SK-N-SH (cell line): ENCODE measurements at regions not wholly inside any gene's neighbourhood (a gene's known extent, or its start where the extent isn't known, plus 50 kb on each side); places are given as distances from the start of the nearest gene placed in this dataset.

Experiments
- EP300 ChIP-seq, 2 experiments: IDR thresholded peaks; 2 replicates each; pipeline versions ENCODE4 v1.4.0 to v1.6.1; 2012; ENCODE audit warnings: borderline replicate concordance in 1 of 2, low read depth in 1 of 2, low read length in 1 of 2
- GABPA ChIP-seq: IDR thresholded peaks from 2 replicates; pipeline ENCODE4 v1.4.0; 2012; ENCODE audit warnings: low read depth, mild to moderate bottlenecking
- MAX ChIP-seq: IDR thresholded peaks from 2 replicates; pipeline ENCODE4 v1.4.0; 2012; ENCODE audit warnings: low read depth
- MXI1 ChIP-seq: IDR thresholded peaks from 2 replicates; pipeline ENCODE4 v1.6.1; 2012; ENCODE audit warnings: mild to moderate bottlenecking, low read depth, low read length, improper control_type of control experiment
- POLR2AphosphoS5 ChIP-seq: IDR thresholded peaks from 2 replicates; pipeline ENCODE4 v1.6.1; 2012; ENCODE audit warnings: low read depth, low read length
- RAD21 ChIP-seq: IDR thresholded peaks from 2 replicates; pipeline ENCODE4 v1.6.1; 2012; ENCODE audit warnings: mild to moderate bottlenecking, low read length
- USF2 ChIP-seq: fragments of 150-350 bp; IDR thresholded peaks from 2 replicates; pipeline ENCODE4 v1.6.1; 2017; ENCODE audit warnings: antibody characterized with exemption, low read length, low read depth, borderline replicate concordance
- TF ChIP-seq, protein P1 (sequence below): fragments of 200-600 bp; sonication (generic); IDR thresholded peaks from 2 replicates; pipeline ENCODE4 v1.6.1; 2017; ENCODE audit warnings: antibody characterized with exemption, mild to moderate bottlenecking, moderate library complexity

- TF ChIP-seq USF2, result no peak
- TF ChIP-seq, protein P1, sequence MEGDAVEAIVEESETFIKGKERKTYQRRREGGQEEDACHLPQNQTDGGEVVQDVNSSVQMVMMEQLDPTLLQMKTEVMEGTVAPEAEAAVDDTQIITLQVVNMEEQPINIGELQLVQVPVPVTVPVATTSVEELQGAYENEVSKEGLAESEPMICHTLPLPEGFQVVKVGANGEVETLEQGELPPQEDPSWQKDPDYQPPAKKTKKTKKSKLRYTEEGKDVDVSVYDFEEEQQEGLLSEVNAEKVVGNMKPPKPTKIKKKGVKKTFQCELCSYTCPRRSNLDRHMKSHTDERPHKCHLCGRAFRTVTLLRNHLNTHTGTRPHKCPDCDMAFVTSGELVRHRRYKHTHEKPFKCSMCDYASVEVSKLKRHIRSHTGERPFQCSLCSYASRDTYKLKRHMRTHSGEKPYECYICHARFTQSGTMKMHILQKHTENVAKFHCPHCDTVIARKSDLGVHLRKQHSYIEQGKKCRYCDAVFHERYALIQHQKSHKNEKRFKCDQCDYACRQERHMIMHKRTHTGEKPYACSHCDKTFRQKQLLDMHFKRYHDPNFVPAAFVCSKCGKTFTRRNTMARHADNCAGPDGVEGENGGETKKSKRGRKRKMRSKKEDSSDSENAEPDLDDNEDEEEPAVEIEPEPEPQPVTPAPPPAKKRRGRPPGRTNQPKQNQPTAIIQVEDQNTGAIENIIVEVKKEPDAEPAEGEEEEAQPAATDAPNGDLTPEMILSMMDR, result no peak
- TF ChIP-seq MAX, result no peak
- no peak for TF ChIP-seq EP300 (IDR thresholded peaks at IDR 0.05; ENCODE audit: borderline replicate concordance in 1 of 2, low read depth in 1 of 2, low read length in 1 of 2)
- no peak for TF ChIP-seq MXI1
- no peak for TF ChIP-seq GABPA
- no peak for TF ChIP-seq POLR2AphosphoS5
- no peak for TF ChIP-seq RAD21
Observed at GRCh38 chr11:11039208-11039965, 181.5 kb upstream of the ZBED5 start.
